HepG2 (cell line): ENCODE measurements at regions not wholly inside any gene's neighbourhood (a gene's known extent, or its start where the extent isn't known, plus 50 kb on each side); places are given as distances from the start of the nearest gene placed in this dataset.

Experiments used
- ATAC-seq: fragments of 200-7000 bp; cut with Tn5 transposase; 3 replicates; pipeline ENCODE4 v1.9.1; 2020; ENCODE audit warnings: mild to moderate bottlenecking, moderate library complexity
- BruUV-seq: library from RNA; stranded (reverse); fragments of 400-500 nt; replicated peaks from 2 replicates; lab custom pipeline; 2021; lab: Mats Ljungman, UMichigan
- CTCF ChIA-PET: fragments of 300-600 bp; formaldehyde crosslinking; extraction: SDS; loops from one replicate; lab custom pipeline; 2021; ENCODE audit warnings: low total read pairs, inconsistent platforms, low intra/inter-chr PET ratio; lab: Yijun Ruan, JAX
- POLR2A ChIA-PET: fragments of 350-600 bp; sonication (Branson Sonifier 250); formaldehyde crosslinking; loops from one replicate; lab custom pipeline; 2020; ENCODE audit warnings: antibody characterized with exemption, inconsistent platforms; lab: Yijun Ruan, JAX
- DNase-seq: peaks from one replicate; pipeline ENCODE4 v3.0.0-alpha.2; 2015; ENCODE audit warnings: low spot score
- FAIRE-seq: peaks from 3 replicates; lab custom pipeline; 2011; peaks lifted over from hg19 to GRCh38; lab: Jason Lieb, UNC
- H2AFZ ChIP-seq: one replicate; pipeline ENCODE4 v1.6.1; 2011; ENCODE audit warnings: low read length, inconsistent platforms
- H3K27ac ChIP-seq: fragments of 300-600 bp; 3 replicates; pipeline ENCODE4 v1.8.0; 2011; ENCODE audit warnings: mixed run types, mild to moderate bottlenecking, mixed read lengths, low read length, inconsistent platforms; ENCODE audit not compliant: insufficient read depth; ENCODE audit errors: extremely low read length
- H3K27me3 ChIP-seq, 2 experiments: fragments of 200-600 bp in 1 of 2; 2 replicates in 1 of 2; 3 replicates in 1 of 2; pipeline versions ENCODE4 v1.6.0 to v1.8.0; 2011; ENCODE audit warnings: low read length in 2 of 2, mild to moderate bottlenecking in 2 of 2, moderate library complexity in 2 of 2, inconsistent platforms in 1 of 2; ENCODE audit not compliant: insufficient read depth in 2 of 2, control insufficient read depth in 1 of 2
- H3K36me3 ChIP-seq, 2 experiments: fragments of 200-600 bp in 1 of 2; replicated peaks in 1 of 2; 2 replicates in 1 of 2; 3 replicates in 1 of 2; pipeline versions ENCODE4 v1.5.1 to v1.8.0; 2011; ENCODE audit warnings: low read length in 2 of 2, inconsistent platforms in 1 of 2; ENCODE audit not compliant: insufficient read depth in 2 of 2, control insufficient read depth in 1 of 2
- H3K4me1 ChIP-seq: 2 replicates; pipeline ENCODE4 v1.5.1; 2012; ENCODE audit warnings: low read length, inconsistent platforms; ENCODE audit not compliant: insufficient read depth
- H3K4me2 ChIP-seq: 2 replicates; pipeline ENCODE4 v1.6.0; 2011; ENCODE audit warnings: low read depth, low read length, inconsistent platforms
- H3K4me3 ChIP-seq, 3 experiments: fragments of 200-600 bp in 1 of 3; sonication (generic), shearing (Covaris generic) in 1 of 3; replicated peaks in 1 of 3; 2 replicates each; pipeline ENCODE4 v1.5.1; 2011 to 2016; ENCODE audit warnings: low read length in 3 of 3, inconsistent platforms in 2 of 3, low read depth in 2 of 3, mild to moderate bottlenecking in 2 of 3, control low read depth in 1 of 3, mixed read lengths in 1 of 3; ENCODE audit not compliant: insufficient read depth in 1 of 3
- H3K79me2 ChIP-seq: one replicate; pipeline ENCODE4 v1.6.1; 2011; ENCODE audit warnings: low read length, inconsistent platforms; ENCODE audit not compliant: insufficient read depth
- H3K9ac ChIP-seq: 2 replicates; pipeline ENCODE4 v1.6.0; 2011; ENCODE audit warnings: mild to moderate bottlenecking, low read depth, low read length, inconsistent platforms; ENCODE audit not compliant: insufficient read depth
- H3K9me3 ChIP-seq: 2 replicates; pipeline ENCODE4 v1.5.1; 2012; ENCODE audit warnings: mild to moderate bottlenecking, low read length
- H4K20me1 ChIP-seq: 2 replicates; pipeline ENCODE4 v1.6.0; 2011; ENCODE audit warnings: inconsistent platforms, mild to moderate bottlenecking, low read length, moderate library complexity; ENCODE audit not compliant: insufficient read depth
- DDIT3 ChIP-seq: sonication (generic); formaldehyde crosslinking; IDR thresholded peaks from 2 replicates; pipeline ENCODE4 v1.4.0; 2020; ENCODE audit warnings: mild to moderate bottlenecking, missing genetic modification reagents
- HNRNPK ChIP-seq: fragments of 200-400 bp; formaldehyde crosslinking; IDR thresholded peaks from 2 replicates; pipeline ENCODE4 v1.6.1; 2018; ENCODE audit warnings: low read length, low read depth, moderate library complexity, mild to moderate bottlenecking; ENCODE audit not compliant: poor library complexity, severe bottlenecking
- HNRNPLL ChIP-seq: fragments of 200-400 bp; formaldehyde crosslinking; IDR thresholded peaks from 2 replicates; pipeline ENCODE4 v1.6.1; 2017; ENCODE audit warnings: mild to moderate bottlenecking, low read depth, low read length; ENCODE audit not compliant: poor library complexity, severe bottlenecking
- ISX ChIP-seq: sonication (generic); formaldehyde crosslinking; conservative IDR thresholded peaks from 2 replicates; pipeline ENCODE4 v1.5.0; 2020; ENCODE audit warnings: missing genetic modification reagents
- PLRG1 ChIP-seq: fragments of 450-650 bp; conservative IDR thresholded peaks from 2 replicates; pipeline ENCODE4 v1.6.1; 2016
- POGZ ChIP-seq: sonication (generic); formaldehyde crosslinking; IDR thresholded peaks from 2 replicates; pipeline ENCODE4 v1.4.0; 2020; ENCODE audit warnings: mild to moderate bottlenecking, missing genetic modification reagents
- PRPF4 ChIP-seq: fragments of 200-400 bp; formaldehyde crosslinking; IDR thresholded peaks from 2 replicates; pipeline ENCODE4 v1.6.1; 2016; ENCODE audit warnings: low read length, low read depth; ENCODE audit not compliant: poor library complexity, severe bottlenecking
- RFX3 ChIP-seq: IDR thresholded peaks from 2 replicates; pipeline ENCODE4 v1.6.1; 2016; ENCODE audit warnings: missing biosample characterization, missing genetic modification reagents
- SRF ChIP-seq: IDR thresholded peaks from 2 replicates; pipeline ENCODE4 v1.6.1; 2011; ENCODE audit warnings: mild to moderate bottlenecking, low read depth, low read length, moderate library complexity
- TERF1 ChIP-seq: sonication (generic); formaldehyde crosslinking; IDR thresholded peaks from 2 replicates; pipeline ENCODE4 v1.8.0; 2022; ENCODE audit warnings: mild to moderate bottlenecking, missing genetic modification reagents, moderate library complexity
- ZBTB37 ChIP-seq: sonication (generic); formaldehyde crosslinking; IDR thresholded peaks from 2 replicates; pipeline ENCODE4 v1.4.0; 2020; ENCODE audit warnings: mild to moderate bottlenecking, missing genetic modification reagents
- ZKSCAN1 ChIP-seq: fragments of 150-350 bp; IDR thresholded peaks from 2 replicates; pipeline ENCODE4 v1.6.1; 2014; ENCODE audit warnings: low read length
- ZMYM2 ChIP-seq: sonication (generic); formaldehyde crosslinking; IDR thresholded peaks from 2 replicates; pipeline ENCODE4 v1.8.0; 2022; ENCODE audit warnings: mild to moderate bottlenecking, missing genetic modification reagents
- ZNF282 ChIP-seq: fragments of 450-650 bp; IDR thresholded peaks from 2 replicates; pipeline ENCODE4 v1.6.1; 2018; ENCODE audit not compliant: partially characterized antibody
- ZNF549 ChIP-seq: sonication (generic); formaldehyde crosslinking; IDR thresholded peaks from 2 replicates; pipeline ENCODE4 v1.5.0; 2020; ENCODE audit warnings: missing genetic modification reagents
- ZNF558 ChIP-seq: sonication (generic); formaldehyde crosslinking; IDR thresholded peaks from 2 replicates; pipeline ENCODE4 v1.9.0; 2022; ENCODE audit warnings: mild to moderate bottlenecking, missing genetic modification reagents, borderline replicate concordance
- ZNF7 ChIP-seq: IDR thresholded peaks from 2 replicates; pipeline ENCODE4 v1.6.1; 2016; ENCODE audit warnings: missing biosample characterization, missing genetic modification reagents
- ZNF768 ChIP-seq: sonication (generic); formaldehyde crosslinking; IDR thresholded peaks from 2 replicates; pipeline ENCODE4 v1.4.0; 2020; ENCODE audit warnings: missing genetic modification reagents
- ZNF83 ChIP-seq: sonication (generic); formaldehyde crosslinking; IDR thresholded peaks from 2 replicates; pipeline ENCODE4 v1.4.0; 2020; ENCODE audit warnings: missing genetic modification reagents, mild to moderate bottlenecking, borderline replicate concordance
- WGBS: methylation state at CpG from one replicate; pipeline ENCODE4 v1.1.6; 2017; ENCODE audit warnings: low lambda C conversion rate; 5-methylcytosine and 5-hydroxymethylcytosine counted together
- in situ Hi-C: cut with HindIII; loops from 2 replicates; pipeline ENCODE4 v1.10.0; 2017; ENCODE audit warnings: low pct_unique_long_range_greater_than_20kb; ENCODE audit not compliant: extremely low pct_ligation_motif_present
- intact Hi-C: fragments of 100-400 bp; cut with micrococcal nuclease; formaldehyde crosslinking; loops from one replicate; pipeline ENCODE4 v1.10.0; 2022; ENCODE audit not compliant: unreplicated experiment

- in situ Hi-C loops, result no loop called here
- 2% methylated on average over 2 of the region's 2 CpGs for WGBS
Observed at GRCh38 chr2:122236925-122237324, 481.5 kb downstream of the TSN start.

More at GRCh38 chr2:122236925-122237324, 481.5 kb downstream of the TSN start:
- Histone ChIP-seq H3K4me2 (no peak overlapping the region), H3K4me1 (no peaks in the 10 kb centered on the region), H3K9me3 (no peaks in the 10 kb centered on the region), H3K36me3 (no peaks in the 10 kb centered on the region), H3K4me3 (no peak overlapping the region), H3K79me2 (no peaks in the 10 kb centered on the region), H4K20me1 (no peaks in the 10 kb centered on the region), H3K27ac (no peak overlapping the region), H3K27me3 (peaks cover 0 to 36% of the 10 kb centered on the region in 2 experiments; a peak in 2 of 5 replicates), H3K9ac (no peak overlapping the region), H2AFZ (no peak overlapping the region)
- no TSS peak for BruUV-seq
- POLR2A ChIA-PET, result no interaction called here
- ATAC-seq (no peak), DNase-seq (no peak), FAIRE-seq (no peak)
- CTCF ChIA-PET, result no interaction called here
- TF ChIP-seq ZNF768 (CRISPR knock-in tag) (no peak), SRF (no peak), ZNF558 (CRISPR knock-in tag) (no peak), POGZ (CRISPR knock-in tag) (no peak), ZKSCAN1 (no peak), ISX (CRISPR knock-in tag) (no peak), RFX3 (CRISPR knock-in tag) (no peak), PRPF4 (no peak), ZBTB37 (CRISPR knock-in tag) (no peak), ZNF282 (no peak), HNRNPLL (no peak), ZNF7 (no peak), ZNF83 (CRISPR knock-in tag) (no peak), PLRG1 (no peak), ZNF549 (CRISPR knock-in tag) (no peak), HNRNPK (no peak), DDIT3 (no peak), ZMYM2 (CRISPR knock-in tag) (no peak), TERF1 (CRISPR knock-in tag) (no peak)
- intact Hi-C loops, result no loop called here
